GM19438 (cell line): ENCODE measurements at regions not wholly inside any gene's neighbourhood (a gene's known extent, or its start where the extent isn't known, plus 50 kb on each side); places are given as distances from the start of the nearest gene placed in this dataset.

Source experiments
- ATAC-seq: cut with Tn5 transposase; IDR thresholded peaks from one replicate; pipeline ENCODE4 v1.9.1; 2021; ENCODE audit warnings: low read depth; ENCODE audit not compliant: unreplicated experiment

GRCh38 chr14:25110106-25110505 lies 60.2 kb upstream of the STXBP6 start:
- no peak for ATAC-seq

DNA sequence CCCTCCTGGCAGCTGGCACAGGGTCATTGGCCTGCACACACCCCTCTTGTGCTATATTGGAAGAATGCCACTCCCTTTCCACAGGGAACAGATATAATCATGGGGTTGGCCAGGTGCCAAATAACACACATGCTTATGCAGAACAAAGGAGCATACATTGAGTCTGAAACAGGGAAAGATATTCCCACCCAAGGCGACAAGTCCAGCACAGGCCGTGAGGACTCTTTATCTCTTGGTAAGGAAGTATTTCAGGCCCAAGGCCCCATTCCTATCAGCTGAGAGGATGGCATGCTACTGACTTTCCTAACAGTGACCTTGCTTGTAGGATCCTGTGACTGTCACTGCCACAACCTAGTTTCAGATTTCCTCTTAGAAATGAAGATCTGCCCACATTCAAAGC lies 59.0 kb upstream of the STXBP6 start:
- ATAC-seq, result no peak

DNA sequence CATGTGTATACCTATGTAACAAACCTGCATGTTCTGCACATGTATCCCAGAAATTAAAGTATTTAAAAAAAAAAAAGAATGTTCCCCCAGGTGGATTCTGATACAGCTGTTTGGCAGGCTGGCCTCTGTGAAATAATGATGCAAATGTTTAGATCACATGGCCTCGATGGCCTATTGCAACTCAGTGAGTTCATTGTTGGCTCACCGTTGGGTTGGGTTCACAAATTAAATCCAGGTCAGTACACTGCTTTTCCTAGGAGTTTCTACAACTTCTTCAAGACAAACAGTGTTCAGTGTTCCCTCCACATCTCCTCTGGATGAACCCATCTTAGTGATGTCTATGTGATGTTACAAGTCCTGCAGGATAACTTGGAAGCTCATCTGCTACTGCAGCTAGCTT lies 58.3 kb upstream of the STXBP6 start:
- no peak for ATAC-seq

- ATAC-seq, result no peak
Observed at GRCh38 chr14:25103820-25104219, 53.9 kb upstream of the STXBP6 start.

- ATAC-seq, result no peak
Observed at GRCh38 chr14:25103271-25103670, 53.3 kb upstream of the STXBP6 start.

GRCh38 chr14:25102788-25103187 lies 52.8 kb upstream of the STXBP6 start:
- no peak for ATAC-seq

DNA sequence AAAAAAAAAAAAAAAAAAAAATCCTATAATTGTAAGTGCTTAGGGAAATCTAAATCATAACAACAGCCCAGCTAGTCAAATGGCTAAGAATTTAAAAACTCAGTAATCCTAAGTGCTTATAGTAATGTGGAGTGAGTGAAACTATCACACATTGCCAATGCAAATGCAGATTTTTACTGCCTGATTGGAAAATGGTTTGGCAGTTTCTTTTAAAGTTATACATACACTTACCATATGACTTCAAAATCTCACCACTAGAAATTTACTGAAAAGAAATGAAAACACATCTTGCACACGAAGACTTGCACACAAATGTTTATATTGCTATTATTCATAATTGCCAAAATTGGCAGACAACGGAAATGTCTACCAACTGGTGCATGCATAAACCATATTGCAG lies 51.3 kb upstream of the STXBP6 start:
- no peak for ATAC-seq
